H1 (cell line): ENCODE measurements at regions not wholly inside any gene's neighbourhood (a gene's known extent, or its start where the extent isn't known, plus 50 kb on each side); places are given as distances from the start of the nearest gene placed in this dataset.
A peak's percentile ranks its signal among the peaks of the same experiment; 100 is the strongest.

Source experiments
- CTCF ChIA-PET: fragments of 300-600 bp; sonication (Branson Sonifier 250); formaldehyde crosslinking; loops from one replicate; lab custom pipeline; 2021; ENCODE audit not compliant: partially characterized antibody; lab: Charles Lee
- POLR2A ChIA-PET: fragments of 300-600 bp; sonication (Branson Sonifier 250); formaldehyde crosslinking; loops from one replicate; lab custom pipeline; 2021; ENCODE audit warnings: inconsistent platforms; ENCODE audit not compliant: partially characterized antibody; lab: Charles Lee
- DNase-seq, 2 experiments: peaks; one replicate each; pipeline versions ENCODE4 v3.0.0 to v3.0.0-alpha.2; 2010 to 2022; ENCODE audit warnings: low spot score in 2 of 2, low read depth in 1 of 2, mixed read lengths in 1 of 2
- FAIRE-seq: peaks from 2 replicates; lab custom pipeline; 2011; peaks lifted over from hg19 to GRCh38; lab: Jason Lieb, UNC
- H2AFZ ChIP-seq: 2 replicates; pipeline ENCODE4 v1.8.1; 2012; ENCODE audit warnings: low read length, inconsistent platforms
- H2AK5ac ChIP-seq: 2 replicates; pipeline ENCODE4 v1.6.1; 2013; ENCODE audit warnings: low read depth, low read length
- H2BK120ac ChIP-seq: replicated peaks from 2 replicates; pipeline ENCODE3; 2013; ENCODE audit warnings: low read depth, low read length, inconsistent platforms
- H2BK12ac ChIP-seq: 2 replicates; pipeline ENCODE4 v1.6.1; 2013; ENCODE audit warnings: low read depth, low read length
- H2BK15ac ChIP-seq: 2 replicates; pipeline ENCODE4 v1.6.1; 2013; ENCODE audit warnings: low read length
- H2BK20ac ChIP-seq: 2 replicates; pipeline ENCODE4 v1.6.1; 2013; ENCODE audit warnings: low read length
- H2BK5ac ChIP-seq: 2 replicates; pipeline ENCODE4 v1.6.1; 2013; ENCODE audit warnings: low read depth, low read length
- H3K14ac ChIP-seq: 2 replicates; pipeline ENCODE4 v1.6.1; 2013; ENCODE audit warnings: inconsistent platforms; ENCODE audit not compliant: insufficient read length
- H3K18ac ChIP-seq: 2 replicates; pipeline ENCODE4 v1.6.1; 2013; ENCODE audit warnings: low read length; ENCODE audit errors: extremely low read depth
- H3K23ac ChIP-seq: 2 replicates; pipeline ENCODE4 v1.6.1; 2013; ENCODE audit warnings: inconsistent platforms; ENCODE audit not compliant: insufficient read length
- H3K23me2 ChIP-seq: 2 replicates; pipeline ENCODE4 v1.6.1; 2013; ENCODE audit warnings: low read depth, low read length
- H3K27ac ChIP-seq: 2 replicates; pipeline ENCODE4 v1.6.1; 2011; ENCODE audit warnings: low read depth, low read length, inconsistent platforms
- H3K27me3 ChIP-seq, 4 experiments: replicated peaks in 1 of 4; 1 replicate in 1 of 4; 2 replicates in 3 of 4; pipeline versions ENCODE4 v1.6.1 to v1.8.1; 2011 to 2013; ENCODE audit warnings: low read length in 3 of 4, mild to moderate bottlenecking in 3 of 4, inconsistent platforms in 2 of 4, mixed read lengths in 2 of 4, moderate library complexity in 1 of 4; ENCODE audit not compliant: control insufficient read depth in 3 of 4, insufficient read depth in 3 of 4; ENCODE audit errors: extremely low read depth in 1 of 4
- H3K36me3 ChIP-seq, 4 experiments: 2 replicates each; pipeline versions ENCODE4 v1.6.1 to v1.8.1; 2011 to 2013; ENCODE audit warnings: mild to moderate bottlenecking in 4 of 4, low read length in 3 of 4, moderate library complexity in 2 of 4, control low read depth in 1 of 4, inconsistent platforms in 1 of 4; ENCODE audit not compliant: insufficient read depth in 4 of 4, control insufficient read depth in 2 of 4
- H3K4ac ChIP-seq: replicated peaks from 2 replicates; pipeline ENCODE3; 2013; ENCODE audit warnings: low read length, low read depth, mixed read lengths, inconsistent platforms; ENCODE audit not compliant: insufficient read length
- H3K4me1 ChIP-seq, 4 experiments: replicated peaks in 1 of 4; 1 replicate in 1 of 4; 2 replicates in 3 of 4; pipeline versions ENCODE4 v1.6.1 to v1.8.1; 2011 to 2013; ENCODE audit warnings: low read length in 3 of 4, inconsistent platforms in 2 of 4, mixed read lengths in 1 of 4; ENCODE audit not compliant: insufficient read depth in 4 of 4, control insufficient read depth in 3 of 4
- H3K4me2 ChIP-seq, 2 experiments: 2 replicates each; pipeline versions ENCODE4 v1.6.1 to v1.8.1; 2011 to 2013; ENCODE audit warnings: low read depth in 2 of 2, low read length in 2 of 2, control low read depth in 1 of 2, inconsistent platforms in 1 of 2, mild to moderate bottlenecking in 1 of 2; ENCODE audit not compliant: insufficient read depth in 1 of 2
- H3K4me3 ChIP-seq, 4 experiments: fragments of 200-600, 300-600 bp in 1 of 4; sonication (generic), shearing (Covaris generic), sonication (Bioruptor Twin) in 1 of 4; 2 replicates each; pipeline versions ENCODE4 v1.5.1 to v1.8.1; 2011 to 2016; ENCODE audit warnings: low read length in 4 of 4, low read depth in 3 of 4, control low read depth in 2 of 4, inconsistent platforms in 2 of 4, mild to moderate bottlenecking in 2 of 4, mixed read lengths in 1 of 4, moderate library complexity in 1 of 4; ENCODE audit not compliant: insufficient read depth in 2 of 4; ENCODE audit errors: extremely low read depth in 1 of 4
- H3K56ac ChIP-seq: replicated peaks from 2 replicates; pipeline ENCODE3; 2013; ENCODE audit warnings: low read depth, mild to moderate bottlenecking, mixed read lengths, low read length, inconsistent platforms; ENCODE audit not compliant: insufficient read length
- H3K79me1 ChIP-seq: 2 replicates; pipeline ENCODE4 v1.6.1; 2013; ENCODE audit warnings: low read depth, low read length, control low read depth
- H3K79me2 ChIP-seq, 2 experiments: 2 replicates each; pipeline versions ENCODE4 v1.6.1 to v1.8.1; 2012 to 2013; ENCODE audit warnings: low read length in 2 of 2, mild to moderate bottlenecking in 2 of 2, inconsistent platforms in 1 of 2; ENCODE audit not compliant: insufficient read depth in 2 of 2, control insufficient read depth in 1 of 2
- H3K9ac ChIP-seq, 4 experiments: replicated peaks in 1 of 4; 1 replicate in 1 of 4; 2 replicates in 3 of 4; pipeline versions ENCODE4 v1.6.1 to v1.8.1; 2011 to 2013; ENCODE audit warnings: low read depth in 3 of 4, low read length in 3 of 4, control low read depth in 2 of 4, mild to moderate bottlenecking in 2 of 4, moderate library complexity in 2 of 4, inconsistent platforms in 1 of 4; ENCODE audit errors: extremely low read depth in 1 of 4
- H3K9me3 ChIP-seq, 2 experiments: 2 replicates each; pipeline versions ENCODE4 v1.6.1 to v1.8.1; 2012 to 2013; ENCODE audit warnings: mild to moderate bottlenecking in 2 of 2, moderate library complexity in 2 of 2, control low read depth in 1 of 2, inconsistent platforms in 1 of 2, low read depth in 1 of 2, low read length in 1 of 2, mixed read lengths in 1 of 2; ENCODE audit not compliant: insufficient read depth in 2 of 2
- H4K20me1 ChIP-seq, 2 experiments: replicated peaks in 1 of 2; 2 replicates each; pipeline versions ENCODE3 to v1.8.1; 2011 to 2013; ENCODE audit warnings: inconsistent platforms in 2 of 2, low read length in 2 of 2, mild to moderate bottlenecking in 1 of 2; ENCODE audit not compliant: insufficient read depth in 2 of 2, control insufficient read depth in 1 of 2
- H4K5ac ChIP-seq: 2 replicates; pipeline ENCODE4 v1.6.1; 2013; ENCODE audit warnings: low read length, low read depth, mixed read lengths, inconsistent platforms; ENCODE audit not compliant: insufficient read length
- H4K8ac ChIP-seq: 2 replicates; pipeline ENCODE4 v1.8.0; 2013; ENCODE audit warnings: mild to moderate bottlenecking, moderate library complexity, low read length, inconsistent platforms; ENCODE audit not compliant: insufficient read depth; ENCODE audit errors: extremely low read depth
- H4K91ac ChIP-seq: replicated peaks from 2 replicates; pipeline ENCODE3; 2013; ENCODE audit warnings: low read length, mixed read lengths, inconsistent platforms; ENCODE audit not compliant: insufficient read length
- JUND ChIP-seq: IDR thresholded peaks from 2 replicates; pipeline ENCODE4 v1.6.1; 2011; ENCODE audit warnings: mild to moderate bottlenecking, improper control_type of control experiment, low read length
- RFX5 ChIP-seq: IDR thresholded peaks from 2 replicates; pipeline ENCODE4 v1.6.1; 2011; ENCODE audit warnings: low read depth, low read length, improper control_type of control experiment, borderline replicate concordance
- WGBS, 2 experiments: shearing (Covaris generic) in 1 of 2; methylation state at CpG; one replicate each; pipeline versions ENCODE4 v1.1.6 to v1.1.7; 2013 to 2015; ENCODE audit warnings: low lambda C conversion rate in 2 of 2, mixed read lengths in 2 of 2, inconsistent platforms in 1 of 2, low coverage in 1 of 2, missing lambda C conversion rate in 1 of 2; ENCODE audit not compliant: insufficient replicate concordance in 2 of 2, insufficient coverage in 1 of 2, insufficient read length in 1 of 2; ENCODE audit errors: extremely low coverage in 1 of 2, missing lambda C conversion rate in 1 of 2; 5-methylcytosine and 5-hydroxymethylcytosine counted together
- TF ChIP-seq, protein P1 (sequence below): IDR thresholded peaks from 2 replicates; pipeline ENCODE4 v1.6.1; 2011; ENCODE audit warnings: low read depth, mild to moderate bottlenecking, low read length; ENCODE audit not compliant: insufficient read depth
- TF ChIP-seq, protein P2 (sequence below): IDR thresholded peaks from 2 replicates; pipeline ENCODE4 v1.6.1; 2011; ENCODE audit warnings: low read length, improper control_type of control experiment

DNA sequence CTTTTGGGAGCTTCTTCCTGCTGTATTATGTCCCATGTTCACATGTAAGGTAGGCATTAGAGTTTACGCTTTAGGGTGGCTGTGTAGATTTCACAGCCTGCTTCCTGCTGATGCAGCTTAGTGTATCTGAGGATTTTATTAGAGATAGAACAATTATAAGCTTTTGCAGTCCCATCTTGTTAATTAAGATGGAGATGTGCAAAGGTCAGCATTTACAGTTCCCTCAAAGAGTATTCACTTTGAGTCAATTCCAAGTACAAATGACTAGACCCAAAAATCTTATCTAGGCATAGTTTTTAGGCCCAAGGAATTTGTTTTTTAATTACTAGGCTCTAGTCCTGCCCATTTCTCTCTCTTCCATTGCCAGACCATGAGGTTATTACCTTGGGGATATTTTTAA is 239.9 kb upstream of the PHF14 start:
- CTCF ChIA-PET, result no interaction called here
- H3K4me3 ChIP-seq, result no peak overlapping the region
- no peak overlapping the region for H2BK20ac ChIP-seq
- H3K18ac ChIP-seq, result no peak overlapping the region
- DNase-seq, result no peak
- H4K91ac ChIP-seq, result no peak overlapping the region
- FAIRE-seq, result no peak
- H3K4me2 ChIP-seq, result no peak overlapping the region
- no peak overlapping the region for H4K8ac ChIP-seq
- POLR2A ChIA-PET, result no interaction called here
- WGBS, 2 experiments, result 89% methylated on average over 1 of the region's 1 CpG; no CpG with 5 or more reads in 1 of the 2 experiments
- H2BK15ac ChIP-seq, result no peak overlapping the region
- H3K56ac ChIP-seq, result no peak overlapping the region
- H3K9ac ChIP-seq, result no peak overlapping the region
- no peak overlapping the region for H3K27ac ChIP-seq
- no peak overlapping the region for H2AK5ac ChIP-seq
- H3K27me3 ChIP-seq, result no peaks in the 10 kb centered on the region
- no peaks in the 10 kb centered on the region for H3K79me1 ChIP-seq
- peak overlapping the region; percentile 56 for H2BK120ac ChIP-seq
- no peaks in the 10 kb centered on the region for H3K36me3 ChIP-seq
- H4K5ac ChIP-seq, result no peak overlapping the region
- no peaks in the 10 kb centered on the region for H4K20me1 ChIP-seq
- H3K23me2 ChIP-seq, result no peaks in the 10 kb centered on the region
- H2BK12ac ChIP-seq, result no peak overlapping the region
- no peak overlapping the region for H3K4ac ChIP-seq
- no peak overlapping the region for H3K14ac ChIP-seq
- H3K4me1 ChIP-seq, result no peaks in the 10 kb centered on the region
- no peaks in the 10 kb centered on the region for H3K9me3 ChIP-seq
- TF ChIP-seq RFX5, result no peak
- TF ChIP-seq, protein P1, sequence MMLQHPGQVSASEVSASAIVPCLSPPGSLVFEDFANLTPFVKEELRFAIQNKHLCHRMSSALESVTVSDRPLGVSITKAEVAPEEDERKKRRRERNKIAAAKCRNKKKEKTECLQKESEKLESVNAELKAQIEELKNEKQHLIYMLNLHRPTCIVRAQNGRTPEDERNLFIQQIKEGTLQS, result no peak
- TF ChIP-seq, protein P2, sequence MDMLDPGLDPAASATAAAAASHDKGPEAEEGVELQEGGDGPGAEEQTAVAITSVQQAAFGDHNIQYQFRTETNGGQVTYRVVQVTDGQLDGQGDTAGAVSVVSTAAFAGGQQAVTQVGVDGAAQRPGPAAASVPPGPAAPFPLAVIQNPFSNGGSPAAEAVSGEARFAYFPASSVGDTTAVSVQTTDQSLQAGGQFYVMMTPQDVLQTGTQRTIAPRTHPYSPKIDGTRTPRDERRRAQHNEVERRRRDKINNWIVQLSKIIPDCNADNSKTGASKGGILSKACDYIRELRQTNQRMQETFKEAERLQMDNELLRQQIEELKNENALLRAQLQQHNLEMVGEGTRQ, result no peak
- TF ChIP-seq JUND, result no peak
- no peak overlapping the region for H2BK5ac ChIP-seq
- H3K23ac ChIP-seq, result no peak overlapping the region
- H2AFZ ChIP-seq, result no peak overlapping the region
- no peaks in the 10 kb centered on the region for H3K79me2 ChIP-seq
